Liver (tissue), 3 donors: ENCODE measurements at regions not wholly inside any gene's neighbourhood (a gene's known extent, or its start where the extent isn't known, plus 50 kb on each side); places are given as distances from the start of the nearest gene placed in this dataset.

Experiments
- CTCF ChIP-seq: fragments of 150-350 bp; IDR thresholded peaks from 2 replicates; pipeline ENCODE4 v1.5.1; 2017; ENCODE audit warnings: improper control_type of control experiment, low read depth, low read length; ENCODE audit not compliant: missing input control
- EGR1 ChIP-seq, 2 donors: IDR thresholded peaks; 2 replicates each; pipeline ENCODE4 v1.6.1; 2016 to 2018; ENCODE audit warnings: antibody characterized with exemption in 2 of 2, low read depth in 2 of 2
- JUND ChIP-seq, 2 donors: IDR thresholded peaks; 2 replicates each; pipeline ENCODE4 v1.6.1; 2016; ENCODE audit warnings: antibody characterized with exemption in 2 of 2
- MAX ChIP-seq: IDR thresholded peaks from 2 replicates; pipeline ENCODE4 v1.6.1; 2016; ENCODE audit warnings: antibody characterized with exemption
- RAD21 ChIP-seq, 2 donors: IDR thresholded peaks; 2 replicates each; pipeline ENCODE4 v1.6.1; 2016; ENCODE audit warnings: antibody characterized with exemption in 2 of 2, mild to moderate bottlenecking in 2 of 2
- REST ChIP-seq: IDR thresholded peaks from 2 replicates; pipeline ENCODE4 v1.6.1; 2016; ENCODE audit warnings: antibody characterized with exemption, mild to moderate bottlenecking
- SP1 ChIP-seq: IDR thresholded peaks from 2 replicates; pipeline ENCODE4 v1.6.1; 2018; ENCODE audit warnings: antibody characterized with exemption, mild to moderate bottlenecking
- TAF1 ChIP-seq: conservative IDR thresholded peaks from 2 replicates; pipeline ENCODE4 v1.6.1; 2016; ENCODE audit warnings: antibody characterized with exemption, mild to moderate bottlenecking
- YY1 ChIP-seq: IDR thresholded peaks from 2 replicates; pipeline ENCODE4 v1.6.1; 2016; ENCODE audit warnings: antibody characterized with exemption, mild to moderate bottlenecking
- ZBTB33 ChIP-seq: IDR thresholded peaks from 2 replicates; pipeline ENCODE4 v1.6.1; 2016; ENCODE audit warnings: antibody characterized with exemption
- TF ChIP-seq, protein P1 (sequence below): IDR thresholded peaks from 2 replicates; pipeline ENCODE4 v1.6.1; 2016; ENCODE audit warnings: antibody characterized with exemption
- donor health status: healthy.
- donor health status: healthy.

DNA sequence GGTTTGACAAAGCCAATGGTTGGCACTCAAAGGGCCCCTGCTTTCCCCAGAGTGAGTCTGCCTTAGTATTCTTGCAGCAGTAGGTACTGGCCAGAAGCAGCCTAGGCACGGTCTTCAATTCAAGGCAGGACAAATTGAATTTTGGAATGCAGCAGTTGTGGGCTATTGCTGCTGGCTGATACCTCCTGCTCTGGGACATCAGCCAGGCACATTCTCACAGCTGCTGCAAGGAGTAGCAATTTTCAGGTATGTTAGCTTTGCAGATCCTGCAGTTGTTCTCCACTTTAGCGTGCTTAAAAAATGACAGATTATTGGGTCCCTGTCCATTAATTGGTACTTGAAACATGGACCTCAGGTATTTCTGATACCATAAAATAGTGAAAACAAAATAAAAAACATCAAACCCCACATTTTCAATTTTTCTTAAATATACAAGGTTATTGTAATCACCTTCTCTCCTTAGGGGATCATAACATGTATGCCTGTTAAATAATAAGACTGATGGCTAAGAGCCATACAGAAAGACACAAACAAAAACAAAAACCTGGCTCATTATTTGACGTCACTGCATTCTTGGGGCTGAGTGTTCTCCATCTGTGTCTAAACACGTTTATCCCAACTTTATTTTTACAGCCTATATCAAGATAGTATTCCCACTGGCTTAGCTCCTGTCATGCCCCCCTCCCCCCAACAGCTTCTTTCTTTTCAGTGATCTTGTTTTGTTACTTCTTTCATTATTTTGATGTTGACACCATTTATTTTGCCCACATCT, 85.1 kb upstream of the CARD18 start:
- TF ChIP-seq YY1 (no peak), CTCF (no peak), TAF1 (no peak), MAX (no peak), SP1 (no peak), JUND (IDR thresholded peaks at IDR 0.05) (no peak), ZBTB33 (no peak), RAD21 (IDR thresholded peaks at IDR 0.05) (no peak), REST (no peak), EGR1 (IDR thresholded peaks at IDR 0.05; ENCODE audit: low read depth in 2 of 2) (no peak)
- TF ChIP-seq, protein P1, sequence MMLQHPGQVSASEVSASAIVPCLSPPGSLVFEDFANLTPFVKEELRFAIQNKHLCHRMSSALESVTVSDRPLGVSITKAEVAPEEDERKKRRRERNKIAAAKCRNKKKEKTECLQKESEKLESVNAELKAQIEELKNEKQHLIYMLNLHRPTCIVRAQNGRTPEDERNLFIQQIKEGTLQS, result no peak
